Liver (tissue), 8 donors: ENCODE measurements at regions not wholly inside any gene's neighbourhood (a gene's known extent, or its start where the extent isn't known, plus 50 kb on each side); places are given as distances from the start of the nearest gene placed in this dataset.

Experiments used
- DNase-seq: peaks from one replicate; pipeline ENCODE4 v3.0.0-alpha.2; 2017; ENCODE audit warnings: low spot score
- H3K27ac ChIP-seq, 2 donors: one replicate each; pipeline ENCODE4 v1.7.0; 2013; ENCODE audit warnings: inconsistent platforms in 2 of 2, low read length in 2 of 2, control low read depth in 1 of 2, low read depth in 1 of 2, mild to moderate bottlenecking in 1 of 2
- H3K27me3 ChIP-seq, 4 donors: one replicate each; pipeline versions ENCODE4 v1.6.1 to v1.7.0; 2013; ENCODE audit warnings: low read length in 3 of 4, inconsistent platforms in 1 of 4, mild to moderate bottlenecking in 1 of 4, moderate library complexity in 1 of 4; ENCODE audit not compliant: control insufficient read depth in 4 of 4, insufficient read depth in 4 of 4
- H3K36me3 ChIP-seq, 4 donors: one replicate each; pipeline versions ENCODE4 v1.6.1 to v1.7.0; 2013; ENCODE audit warnings: low read length in 3 of 4, mild to moderate bottlenecking in 3 of 4, low read depth in 1 of 4, moderate library complexity in 1 of 4; ENCODE audit not compliant: control insufficient read depth in 4 of 4, insufficient read depth in 3 of 4
- H3K4me1 ChIP-seq, 4 donors: one replicate each; pipeline versions ENCODE4 v1.6.1 to v1.7.0; 2013; ENCODE audit warnings: low read length in 3 of 4, mild to moderate bottlenecking in 3 of 4, moderate library complexity in 1 of 4; ENCODE audit not compliant: control insufficient read depth in 4 of 4, insufficient read depth in 4 of 4
- H3K4me3 ChIP-seq, 3 donors: one replicate each; pipeline versions ENCODE4 v1.6.1 to v1.7.0; 2013; ENCODE audit warnings: low read length in 3 of 3, control low read depth in 1 of 3, low read depth in 1 of 3, mild to moderate bottlenecking in 1 of 3
- H3K9ac ChIP-seq, 2 donors: one replicate each; pipeline ENCODE4 v1.7.0; 2013; ENCODE audit warnings: low read length in 2 of 2, mild to moderate bottlenecking in 2 of 2, moderate library complexity in 2 of 2, control low read depth in 1 of 2, low read depth in 1 of 2
- H3K9me3 ChIP-seq, 4 donors: one replicate each; pipeline versions ENCODE4 v1.6.1 to v1.7.0; 2013; ENCODE audit warnings: low read length in 3 of 4; ENCODE audit not compliant: control insufficient read depth in 4 of 4
- CTCF ChIP-seq: fragments of 150-350 bp; IDR thresholded peaks from 2 replicates; pipeline ENCODE4 v1.5.1; 2017; ENCODE audit warnings: improper control_type of control experiment, low read depth, low read length; ENCODE audit not compliant: missing input control
- EGR1 ChIP-seq, 2 donors: IDR thresholded peaks; 2 replicates each; pipeline ENCODE4 v1.6.1; 2016 to 2018; ENCODE audit warnings: antibody characterized with exemption in 2 of 2, low read depth in 2 of 2
- FOXA1 ChIP-seq: IDR thresholded peaks from 2 replicates; pipeline ENCODE4 v1.6.1; 2016; ENCODE audit warnings: antibody characterized with exemption
- FOXA2 ChIP-seq: IDR thresholded peaks from 2 replicates; pipeline ENCODE4 v1.6.1; 2016; ENCODE audit warnings: antibody characterized with exemption
- GABPA ChIP-seq, 2 donors: IDR thresholded peaks in 1 of 2; conservative IDR thresholded peaks in 1 of 2; 2 replicates each; pipeline ENCODE4 v1.6.1; 2016; ENCODE audit warnings: antibody characterized with exemption in 2 of 2, mild to moderate bottlenecking in 1 of 2, moderate library complexity in 1 of 2
- HNF4A ChIP-seq, 2 donors: conservative IDR thresholded peaks; 2 replicates each; pipeline ENCODE4 v1.6.1; 2016; ENCODE audit warnings: antibody characterized with exemption in 2 of 2, mild to moderate bottlenecking in 2 of 2
- HNF4G ChIP-seq: IDR thresholded peaks from 2 replicates; pipeline ENCODE4 v1.6.1; 2016; ENCODE audit warnings: antibody characterized with exemption
- JUND ChIP-seq, 2 donors: IDR thresholded peaks; 2 replicates each; pipeline ENCODE4 v1.6.1; 2016; ENCODE audit warnings: antibody characterized with exemption in 2 of 2
- NR2F2 ChIP-seq: IDR thresholded peaks from 2 replicates; pipeline ENCODE4 v1.6.1; 2016; ENCODE audit warnings: antibody characterized with exemption
- REST ChIP-seq: IDR thresholded peaks from 2 replicates; pipeline ENCODE4 v1.6.1; 2016; ENCODE audit warnings: antibody characterized with exemption, mild to moderate bottlenecking
- SP1 ChIP-seq: IDR thresholded peaks from 2 replicates; pipeline ENCODE4 v1.6.1; 2018; ENCODE audit warnings: antibody characterized with exemption, mild to moderate bottlenecking
- TAF1 ChIP-seq: conservative IDR thresholded peaks from 2 replicates; pipeline ENCODE4 v1.6.1; 2016; ENCODE audit warnings: antibody characterized with exemption, mild to moderate bottlenecking
- ZBTB33 ChIP-seq: IDR thresholded peaks from 2 replicates; pipeline ENCODE4 v1.6.1; 2016; ENCODE audit warnings: antibody characterized with exemption
- WGBS: extraction: QIAGEN DNeasy Blood & Tissue Kit; methylation state at CpG from one replicate; pipeline ENCODE4 v1.1.7; 2013; 5-methylcytosine and 5-hydroxymethylcytosine counted together
- donor health status: healthy.
- donor health status: healthy.
- donor health status: healthy.
- donor health status: healthy.
- donor health status: healthy.

- H3K36me3 ChIP-seq: no peaks in the 10 kb centered on the region
- DNase-seq: no peak
- no peak overlapping the region for H3K9ac ChIP-seq
- no peaks in the 10 kb centered on the region for H3K27me3 ChIP-seq
- no peak overlapping the region for H3K4me3 ChIP-seq
- no peak overlapping the region for H3K27ac ChIP-seq
- TF ChIP-seq REST (no peak), TAF1 (no peak), JUND (IDR thresholded peaks at IDR 0.05) (no peak), NR2F2 (no peak), EGR1 (IDR thresholded peaks at IDR 0.05; ENCODE audit: low read depth in 2 of 2) (no peak), GABPA (IDR thresholded peaks at IDR 0.05 in 1 of 2, conservative IDR thresholded peaks at IDR 0.05 in 1 of 2) (no peak), HNF4G (no peak), HNF4A (conservative IDR thresholded peaks at IDR 0.05) (no peak), FOXA1 (no peak), CTCF (no peak), ZBTB33 (no peak)
- H3K4me1 ChIP-seq: no peaks in the 10 kb centered on the region
- H3K9me3 ChIP-seq: no peaks in the 10 kb centered on the region
- 80% methylated on average over 1 of the region's 1 CpG for WGBS
Observed at GRCh38 chr4:100695871-100696270, 178.0 kb upstream of the EMCN start.

- no peaks in the 10 kb centered on the region for H3K36me3 ChIP-seq
- no peak overlapping the region for H3K9ac ChIP-seq
- TF ChIP-seq REST (no peak), NR2F2 (no peak), SP1 (no peak), GABPA (IDR thresholded peaks at IDR 0.05 in 1 of 2, conservative IDR thresholded peaks at IDR 0.05 in 1 of 2) (no peak), TAF1 (no peak), EGR1 (IDR thresholded peaks at IDR 0.05; ENCODE audit: low read depth in 2 of 2) (no peak), FOXA1 (no peak), CTCF (no peak), FOXA2 (no peak)
- H3K4me1 ChIP-seq: no peaks in the 10 kb centered on the region
- H3K27ac ChIP-seq: no peak overlapping the region
- 44% methylated on average over 3 of the region's 3 CpGs for WGBS
- no peaks in the 10 kb centered on the region for H3K9me3 ChIP-seq
- no peak overlapping the region for H3K4me3 ChIP-seq
- H3K27me3 ChIP-seq: no peaks in the 10 kb centered on the region
- no peak for DNase-seq
Observed at GRCh38 chr4:100695039-100695654, 177.3 kb upstream of the EMCN start.
